Activated CD8-positive, alpha-beta memory T cell treated with anti-CD3 and anti-CD28 coated beads, Interleukin-2, amount 10 ng/mL, durations not matched to agents 7 days and 5 days (primary cell): ENCODE measurements at regions not wholly inside any gene's neighbourhood (a gene's known extent, or its start where the extent isn't known, plus 50 kb on each side); places are given as distances from the start of the nearest gene placed in this dataset.

Experiments used
- ATAC-seq: fragments of 150-1000 bp; cut with Tn5 transposase; one replicate; pipeline ENCODE4 v1.10.0; 2021; ENCODE audit warnings: moderate library complexity
- CTCF ChIA-PET: fragments of 350-600 bp; sonication (Branson Sonifier 250); formaldehyde crosslinking; loops from one replicate; lab custom pipeline; 2021; ENCODE audit warnings: antibody characterized with exemption; lab: Charles Lee
- DNase-seq: peaks from one replicate; pipeline ENCODE4 v3.0.0-alpha.2; 2020
- H3K27ac Mint-ChIP-seq: one replicate; pipeline ENCODE4 v1.8.0; 2021; ENCODE audit warnings: mild to moderate bottlenecking, mixed read lengths
- H3K27me3 Mint-ChIP-seq: one replicate; pipeline ENCODE4 v1.8.0; 2021; ENCODE audit warnings: mixed read lengths
- H3K36me3 Mint-ChIP-seq: one replicate; pipeline ENCODE4 v1.8.0; 2021; ENCODE audit warnings: mild to moderate bottlenecking, mixed read lengths
- H3K4me1 Mint-ChIP-seq: one replicate; pipeline ENCODE4 v1.8.0; 2021; ENCODE audit warnings: mixed read lengths
- H3K4me3 Mint-ChIP-seq: one replicate; pipeline ENCODE4 v1.8.0; 2021; ENCODE audit warnings: mild to moderate bottlenecking, moderate library complexity, mixed read lengths
- H3K9me3 Mint-ChIP-seq: one replicate; pipeline ENCODE4 v1.8.0; 2022; ENCODE audit warnings: low read depth, mixed read lengths

DNA sequence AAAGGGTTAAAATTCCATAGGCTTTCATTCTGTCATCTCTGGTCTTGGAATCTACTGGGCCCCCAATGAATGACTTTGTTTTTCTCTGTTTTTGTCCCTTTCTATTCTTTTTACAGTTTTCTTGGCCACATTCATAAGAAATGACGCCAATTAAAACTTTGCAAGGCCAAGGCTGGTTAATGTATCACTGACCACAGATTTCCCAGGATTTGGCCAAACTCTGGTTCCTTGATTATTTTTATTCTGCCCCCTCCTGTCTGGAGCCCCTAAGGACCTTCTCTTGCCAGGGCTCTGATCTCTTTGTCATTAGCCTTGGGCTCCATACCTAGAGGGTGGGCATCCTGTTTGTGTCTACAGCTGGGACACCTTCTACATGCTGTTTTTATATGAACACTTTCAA, 388.9 kb upstream of the PAPPA start:
- DNase-seq (no peak), ATAC-seq (no peak)
- CTCF ChIA-PET, result no interaction called here
- no peaks in the 10 kb centered on the region for H3K36me3 Mint-ChIP-seq
- no peaks in the 10 kb centered on the region for H3K9me3 Mint-ChIP-seq
- no peak overlapping the region for H3K27ac Mint-ChIP-seq
- H3K4me1 Mint-ChIP-seq, result no peaks in the 10 kb centered on the region
- no peak overlapping the region for H3K4me3 Mint-ChIP-seq
- no peaks in the 10 kb centered on the region for H3K27me3 Mint-ChIP-seq

GRCh38 chr9:115765060-115765459, 388.5 kb upstream of the PAPPA start:
- CTCF ChIA-PET, result no interaction called here
- H3K27me3 Mint-ChIP-seq, result no peaks in the 10 kb centered on the region
- H3K36me3 Mint-ChIP-seq, result no peaks in the 10 kb centered on the region
- DNase-seq (no peak), ATAC-seq (no peak)
- H3K4me3 Mint-ChIP-seq, result no peak overlapping the region
- H3K27ac Mint-ChIP-seq, result no peak overlapping the region
- no peaks in the 10 kb centered on the region for H3K4me1 Mint-ChIP-seq
- no peaks in the 10 kb centered on the region for H3K9me3 Mint-ChIP-seq

- no peaks in the 10 kb centered on the region for H3K27me3 Mint-ChIP-seq
- DNase-seq, result no peak
- no peak overlapping the region for H3K4me3 Mint-ChIP-seq
- CTCF ChIA-PET, result no interaction called here
- H3K36me3 Mint-ChIP-seq, result no peaks in the 10 kb centered on the region
- no peak overlapping the region for H3K27ac Mint-ChIP-seq
- H3K4me1 Mint-ChIP-seq, result no peaks in the 10 kb centered on the region
- H3K9me3 Mint-ChIP-seq, result no peaks in the 10 kb centered on the region
- no peak for ATAC-seq
Measured at GRCh38 chr9:115766370-115766955, 387.1 kb upstream of the PAPPA start.

GRCh38 chr9:115770521-115770920, 383.1 kb upstream of the PAPPA start:
- Mint-ChIP-seq H3K4me1 (no peaks in the 10 kb centered on the region), H3K27ac (no peak overlapping the region), H3K9me3 (no peaks in the 10 kb centered on the region), H3K36me3 (no peaks in the 10 kb centered on the region), H3K4me3 (no peak overlapping the region), H3K27me3 (no peaks in the 10 kb centered on the region)
- DNase-seq, result no peak
- no peak for ATAC-seq
- CTCF ChIA-PET, result no interaction called here

DNA sequence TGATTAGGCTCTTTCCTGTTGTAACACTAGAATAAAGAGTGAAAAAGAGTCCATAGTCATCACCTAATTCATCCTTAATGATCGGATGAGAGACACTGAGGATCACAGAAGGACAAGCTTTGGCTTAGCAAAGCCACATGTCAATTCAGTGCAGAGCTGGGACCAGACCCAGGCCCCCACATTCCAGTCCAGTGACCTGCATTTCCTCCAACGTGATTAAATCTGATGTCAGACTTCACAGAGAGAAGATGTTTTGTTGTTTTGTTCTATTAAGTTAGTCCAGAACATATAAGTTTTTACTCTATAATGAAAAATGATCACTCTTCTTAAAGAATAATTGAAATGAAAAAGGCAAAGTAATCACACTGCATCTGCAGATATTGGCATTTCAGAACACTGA, 377.9 kb upstream of the PAPPA start:
- no peaks in the 10 kb centered on the region for H3K36me3 Mint-ChIP-seq
- CTCF ChIA-PET, result no interaction called here
- no peak for DNase-seq
- no peak for ATAC-seq
- no peaks in the 10 kb centered on the region for H3K9me3 Mint-ChIP-seq
- no peaks in the 10 kb centered on the region for H3K4me1 Mint-ChIP-seq
- no peaks in the 10 kb centered on the region for H3K27me3 Mint-ChIP-seq
- H3K4me3 Mint-ChIP-seq, result no peak overlapping the region
- H3K27ac Mint-ChIP-seq, result no peak overlapping the region

GRCh38 chr9:115777610-115778009, 376.0 kb upstream of the PAPPA start:
- no peaks in the 10 kb centered on the region for H3K9me3 Mint-ChIP-seq
- no peaks in the 10 kb centered on the region for H3K27me3 Mint-ChIP-seq
- H3K27ac Mint-ChIP-seq, result no peak overlapping the region
- no peaks in the 10 kb centered on the region for H3K36me3 Mint-ChIP-seq
- no peak overlapping the region for H3K4me3 Mint-ChIP-seq
- no peaks in the 10 kb centered on the region for H3K4me1 Mint-ChIP-seq
- CTCF ChIA-PET, result no interaction called here
- no peak for ATAC-seq
- DNase-seq, result no peak

GRCh38 chr9:115781070-115781736, 372.4 kb upstream of the PAPPA start:
- Mint-ChIP-seq H3K9me3 (no peaks in the 10 kb centered on the region), H3K27me3 (no peaks in the 10 kb centered on the region), H3K27ac (no peak overlapping the region), H3K4me1 (no peaks in the 10 kb centered on the region), H3K36me3 (no peaks in the 10 kb centered on the region), H3K4me3 (no peak overlapping the region)
- DNase-seq, result no peak
- CTCF ChIA-PET, result no interaction called here
- ATAC-seq, result no peak

GRCh38 chr9:115786321-115786720, 367.3 kb upstream of the PAPPA start:
- Mint-ChIP-seq H3K4me3 (no peak overlapping the region), H3K27ac (no peak overlapping the region), H3K9me3 (no peaks in the 10 kb centered on the region), H3K27me3 (no peaks in the 10 kb centered on the region), H3K4me1 (no peaks in the 10 kb centered on the region), H3K36me3 (no peaks in the 10 kb centered on the region)
- DNase-seq (no peak), ATAC-seq (no peak)
- CTCF ChIA-PET, result no interaction called here

DNA sequence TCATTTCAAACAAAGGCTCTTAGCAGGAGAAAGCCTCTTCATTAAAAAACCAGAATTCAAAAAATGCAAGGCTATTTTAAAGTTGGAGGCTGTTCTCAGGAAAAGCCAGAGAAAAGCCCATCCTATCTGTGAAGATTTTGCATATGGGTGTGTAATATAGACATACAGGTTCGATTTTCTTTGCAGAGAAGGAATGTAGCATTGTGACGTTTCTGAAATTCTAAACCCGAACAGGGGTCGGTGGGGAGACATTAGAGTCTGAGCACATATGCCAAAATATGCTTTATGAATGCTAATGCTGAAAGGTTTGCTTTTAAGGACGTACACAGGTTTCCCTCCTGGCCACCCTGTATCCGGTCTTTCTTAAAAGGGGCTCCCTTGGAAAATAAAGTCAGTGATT, 363.1 kb upstream of the PAPPA start:
- no peaks in the 10 kb centered on the region for H3K27me3 Mint-ChIP-seq
- H3K27ac Mint-ChIP-seq, result no peak overlapping the region
- no peak for ATAC-seq
- H3K9me3 Mint-ChIP-seq, result peaks cover 7% of the 10 kb centered on the region
- CTCF ChIA-PET, result no interaction called here
- no peak for DNase-seq
- no peaks in the 10 kb centered on the region for H3K4me1 Mint-ChIP-seq
- no peaks in the 10 kb centered on the region for H3K36me3 Mint-ChIP-seq
- no peak overlapping the region for H3K4me3 Mint-ChIP-seq

- Mint-ChIP-seq H3K4me3 (no peak overlapping the region), H3K27me3 (no peaks in the 10 kb centered on the region), H3K4me1 (no peaks in the 10 kb centered on the region), H3K9me3 (peaks cover 7% of the 10 kb centered on the region), H3K27ac (no peak overlapping the region), H3K36me3 (no peaks in the 10 kb centered on the region)
- DNase-seq, result no peak
- CTCF ChIA-PET, result no interaction called here
- ATAC-seq, result no peak
Measured at GRCh38 chr9:115794921-115795475, 358.6 kb upstream of the PAPPA start.

DNA sequence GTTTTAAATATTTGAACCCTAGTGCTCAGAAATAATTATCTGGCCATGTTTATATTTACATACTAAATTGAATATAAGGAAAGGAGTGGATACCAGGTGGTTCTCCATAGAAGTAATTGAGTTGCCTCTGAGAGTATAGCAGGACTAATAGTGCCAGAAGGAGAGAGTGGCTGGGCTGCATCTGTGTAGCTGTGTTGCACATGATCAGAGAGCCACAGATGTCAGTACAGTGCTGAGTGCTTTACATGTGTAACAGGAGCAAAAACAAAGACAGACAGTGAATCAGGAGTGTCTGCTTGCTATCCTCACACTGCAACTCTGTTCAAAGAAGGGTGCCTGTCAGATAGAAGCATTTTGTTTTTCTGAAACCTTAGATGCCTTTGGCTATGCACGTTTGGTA, 353.9 kb upstream of the PAPPA start:
- H3K27ac Mint-ChIP-seq, result no peak overlapping the region
- no peak overlapping the region for H3K4me3 Mint-ChIP-seq
- no peaks in the 10 kb centered on the region for H3K4me1 Mint-ChIP-seq
- H3K9me3 Mint-ChIP-seq, result peaks cover under 1% of the 10 kb centered on the region
- DNase-seq (no peak), ATAC-seq (no peak)
- H3K36me3 Mint-ChIP-seq, result no peaks in the 10 kb centered on the region
- H3K27me3 Mint-ChIP-seq, result no peaks in the 10 kb centered on the region
- CTCF ChIA-PET, result no interaction called here

DNA sequence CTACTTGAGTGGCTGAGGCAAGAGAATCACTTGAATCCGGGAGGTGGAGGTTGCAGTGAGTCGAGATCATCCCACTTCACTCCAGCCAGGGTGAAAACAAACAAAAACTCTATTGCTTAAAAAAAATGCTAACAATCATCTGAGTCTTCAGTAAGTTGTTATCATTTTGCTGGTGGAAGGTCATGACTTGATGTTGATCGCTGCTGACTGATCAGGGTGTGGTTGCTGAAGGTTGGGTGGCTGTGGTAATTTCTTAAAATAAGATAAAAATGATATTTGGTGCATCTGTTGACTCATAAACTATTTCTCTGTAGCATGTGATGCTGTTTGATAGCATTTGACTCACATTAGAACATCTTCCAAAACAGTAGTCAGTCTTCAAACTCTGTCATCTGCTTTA, 349.4 kb upstream of the PAPPA start:
- CTCF ChIA-PET, result no interaction called here
- no peak for DNase-seq
- Mint-ChIP-seq H3K4me1 (no peaks in the 10 kb centered on the region), H3K27ac (no peak overlapping the region), H3K9me3 (no peaks in the 10 kb centered on the region), H3K27me3 (no peaks in the 10 kb centered on the region), H3K36me3 (no peaks in the 10 kb centered on the region), H3K4me3 (no peak overlapping the region)
- ATAC-seq, result no peak

DNA sequence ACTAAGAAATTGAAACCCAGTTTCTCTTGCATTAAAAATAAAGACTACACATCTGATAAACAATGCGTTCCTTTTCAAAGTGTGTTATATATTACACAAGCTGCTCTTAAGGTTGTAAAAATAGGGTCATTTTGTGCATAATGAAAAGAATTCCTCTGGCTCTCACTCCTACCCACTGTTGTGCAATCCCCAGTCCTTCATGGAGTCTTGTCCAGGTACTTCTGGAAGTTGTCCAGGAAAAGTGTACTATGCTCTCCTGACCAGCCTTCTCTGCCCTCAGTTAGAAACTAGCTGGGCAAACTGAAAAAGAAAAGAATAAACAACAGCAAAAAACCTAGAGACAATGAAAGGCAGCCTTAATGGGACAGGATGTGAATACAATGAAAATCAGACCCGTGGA, 345.5 kb upstream of the PAPPA start:
- DNase-seq (no peak), ATAC-seq (no peak)
- Mint-ChIP-seq H3K27me3 (no peaks in the 10 kb centered on the region), H3K9me3 (no peaks in the 10 kb centered on the region), H3K4me1 (no peaks in the 10 kb centered on the region), H3K4me3 (no peak overlapping the region), H3K36me3 (no peaks in the 10 kb centered on the region), H3K27ac (no peak overlapping the region)
- CTCF ChIA-PET, result no interaction called here

DNA sequence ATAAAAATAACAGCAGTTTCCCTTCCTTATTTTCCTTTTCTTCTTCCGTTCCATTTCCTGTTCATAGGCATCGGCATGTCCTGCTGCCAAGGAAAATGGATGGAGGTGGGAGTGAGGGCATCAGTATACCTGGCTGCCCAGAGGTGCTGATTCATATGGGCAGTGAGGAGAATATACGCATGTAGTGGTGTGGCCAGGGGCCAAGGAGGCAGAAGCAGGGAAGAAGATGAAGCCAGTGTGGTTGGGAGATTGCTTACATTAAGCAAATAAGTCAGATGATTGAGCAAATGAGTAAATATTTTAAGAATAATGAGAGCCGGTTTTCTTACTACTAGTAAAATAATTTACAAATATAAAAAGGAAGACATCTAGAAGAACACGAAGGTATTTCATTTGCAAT, 344.9 kb upstream of the PAPPA start:
- no peak for DNase-seq
- Mint-ChIP-seq H3K27ac (no peak overlapping the region), H3K9me3 (no peaks in the 10 kb centered on the region), H3K4me3 (no peak overlapping the region), H3K4me1 (no peaks in the 10 kb centered on the region), H3K27me3 (no peaks in the 10 kb centered on the region), H3K36me3 (no peaks in the 10 kb centered on the region)
- CTCF ChIA-PET, result no interaction called here
- ATAC-seq, result no peak
